SHP77 treated with DMSO at 0.1 percent for 48 hours (cell line): ENCODE measurements at regions not wholly inside any gene's neighbourhood (a gene's known extent, or its start where the extent isn't known, plus 50 kb on each side); places are given as distances from the start of the nearest gene placed in this dataset.
"Not testable (repeated sequence)": the region's sequence is repeated elsewhere in the genome, so short reads cannot be mapped to it uniquely, and the experiment has no call there.

Source experiments
- DNase-seq: peaks from one replicate; lab custom pipeline; 2025; lab: John Stamatoyannopoulos, UW

- no peak for DNase-seq
These were observed 495.4 kb downstream of the TRIB2 start for GRCh38 chr2:13212115-13212514.

GRCh38 chr2:13218205-13218604 lies 501.5 kb downstream of the TRIB2 start:
- no peak for DNase-seq

GRCh38 chr2:13227578-13227977 lies 510.8 kb downstream of the TRIB2 start:
- DNase-seq = peak; percentile 96

GRCh38 chr2:13230221-13230620 lies 513.5 kb downstream of the TRIB2 start:
- DNase-seq = peak; percentile 23

GRCh38 chr2:13240061-13240460 lies 523.3 kb downstream of the TRIB2 start:
- DNase-seq = no peak

GRCh38 chr2:13240789-13241487 lies 524.2 kb downstream of the TRIB2 start:
- DNase-seq = no peak

GRCh38 chr2:13252615-13253014 lies 535.9 kb downstream of the TRIB2 start:
- no peak for DNase-seq

GRCh38 chr2:13255485-13255884 lies 538.7 kb downstream of the TRIB2 start:
- no peak for DNase-seq

- DNase-seq = no peak
These were observed 543.7 kb downstream of the TRIB2 start for GRCh38 chr2:13260402-13260801.

- no peak for DNase-seq
These were observed 549.4 kb downstream of the TRIB2 start for GRCh38 chr2:13266166-13266565.

GRCh38 chr2:13284688-13285087 lies 568.0 kb downstream of the TRIB2 start:
- DNase-seq = no peak

GRCh38 chr2:13289310-13289709 lies 572.6 kb downstream of the TRIB2 start:
- DNase-seq = no peak

GRCh38 chr2:13308478-13308805 lies 591.7 kb downstream of the TRIB2 start:
- DNase-seq = not testable (repeated sequence)

GRCh38 chr2:13308989-13309388 lies 592.3 kb downstream of the TRIB2 start:
- DNase-seq = no peak

- no peak for DNase-seq
These were observed 615.3 kb downstream of the TRIB2 start for GRCh38 chr2:13332060-13332459.

GRCh38 chr2:13334071-13334470 lies 617.3 kb downstream of the TRIB2 start:
- not testable (repeated sequence) for DNase-seq

- no peak for DNase-seq
These were observed 617.8 kb downstream of the TRIB2 start for GRCh38 chr2:13334545-13334944.

GRCh38 chr2:13335862-13336535 lies 619.3 kb downstream of the TRIB2 start:
- no peak for DNase-seq

- no peak for DNase-seq
These were observed 634.3 kb downstream of the TRIB2 start for GRCh38 chr2:13351068-13351467.

GRCh38 chr2:13353083-13353482 lies 636.3 kb downstream of the TRIB2 start:
- DNase-seq = no peak

- no peak for DNase-seq
These were observed 637.3 kb downstream of the TRIB2 start for GRCh38 chr2:13354031-13354430.

GRCh38 chr2:13381928-13382327 lies 665.2 kb downstream of the TRIB2 start:
- DNase-seq = not testable (repeated sequence)

- not testable (repeated sequence) for DNase-seq
These were observed 672.4 kb downstream of the TRIB2 start for GRCh38 chr2:13389172-13389571.

GRCh38 chr2:13390676-13391075 lies 673.9 kb downstream of the TRIB2 start:
- DNase-seq = no peak
